ENCODE measurements at regions not wholly inside any gene's neighbourhood (a gene's known extent, or its start where the extent isn't known, plus 50 kb on each side); places are given as distances from the start of the nearest gene placed in this dataset.

DNA sequence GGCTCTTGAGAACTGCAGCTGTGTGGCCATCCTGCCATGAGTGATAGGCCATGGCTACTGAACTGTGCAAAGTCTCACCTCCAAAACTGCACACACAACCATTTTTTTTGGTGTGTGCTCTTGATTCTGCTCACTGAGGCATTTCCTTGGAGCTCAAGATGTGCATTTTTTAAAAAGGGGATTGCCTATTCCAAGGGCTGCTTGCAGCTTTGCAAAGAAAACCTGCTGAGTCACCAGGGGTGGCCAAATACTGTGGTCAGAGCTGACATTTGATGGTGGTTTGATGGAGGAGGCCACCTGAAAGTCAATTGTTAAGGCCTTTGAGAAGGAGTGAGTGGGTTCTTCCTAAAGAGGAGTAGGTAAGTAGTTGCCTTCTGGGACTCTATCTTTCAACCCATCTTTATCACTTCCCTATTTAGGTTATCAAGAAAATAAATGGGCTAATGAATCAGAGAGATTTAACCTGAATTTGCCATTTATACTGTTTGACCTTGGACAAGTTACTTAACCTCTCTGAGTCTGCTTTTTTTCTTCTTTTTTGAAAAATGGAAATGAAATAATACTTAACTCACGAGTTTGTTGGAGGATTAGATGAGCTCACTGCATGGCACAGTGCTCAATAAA is 87.9 kb downstream of the CHST2 start:
- no peak for DNase-seq (ENCODE audit: low spot score)

DNA sequence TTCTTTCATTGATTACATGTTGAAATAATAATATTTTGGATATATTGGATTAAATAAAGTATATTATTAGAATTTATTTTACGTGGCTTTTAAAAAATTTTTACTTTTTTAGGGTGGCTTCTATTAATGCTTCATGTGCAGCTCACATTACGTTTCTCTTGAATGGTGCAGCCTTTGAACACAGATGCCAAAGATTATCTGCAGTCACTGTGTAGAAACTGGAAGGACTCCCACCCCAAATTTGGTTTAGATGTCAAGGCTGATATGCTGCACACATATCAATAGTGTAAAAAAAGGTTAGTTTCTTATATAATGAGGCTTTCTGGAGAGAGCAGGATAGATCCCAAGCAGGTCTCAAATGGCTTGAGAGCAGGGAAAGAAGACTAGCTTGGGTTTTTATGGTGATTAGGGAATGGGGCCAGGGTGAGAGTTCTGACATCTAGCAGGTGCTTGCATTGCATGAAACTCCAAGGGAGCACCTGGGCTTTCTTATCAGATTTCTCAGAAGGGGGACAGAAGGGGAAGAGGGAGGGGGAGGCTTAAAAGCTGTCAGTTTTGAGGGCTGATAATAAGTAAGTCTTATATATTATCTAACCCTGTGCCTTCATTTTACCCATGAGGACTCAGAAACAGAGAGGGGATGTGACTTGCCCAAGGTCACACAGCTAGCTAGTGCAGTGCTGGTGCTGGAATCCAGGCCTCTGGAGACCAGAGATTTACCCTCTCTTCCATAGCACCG is 89.6 kb downstream of the CHST2 start:
- no peak for DNase-seq (ENCODE audit: low spot score)

DNA sequence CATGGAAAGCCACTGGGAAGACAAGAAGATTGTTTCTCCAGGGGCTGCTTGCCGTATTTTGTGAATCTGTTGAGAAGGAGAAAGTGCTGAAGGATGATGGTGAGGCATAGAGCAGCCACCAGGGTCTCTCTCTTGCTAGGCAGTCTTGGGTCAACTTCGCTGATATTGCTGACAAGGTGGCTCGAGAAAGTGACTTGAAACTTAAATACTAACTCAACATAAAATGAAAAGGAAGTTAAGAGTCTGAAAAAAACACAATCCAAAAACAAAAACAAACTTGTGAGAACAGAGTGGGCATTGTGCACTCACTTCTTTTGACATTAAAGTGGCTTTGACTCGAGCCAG is 90.1 kb downstream of the CHST2 start:
- DNase-seq (ENCODE audit: low spot score) = no peak

DNA sequence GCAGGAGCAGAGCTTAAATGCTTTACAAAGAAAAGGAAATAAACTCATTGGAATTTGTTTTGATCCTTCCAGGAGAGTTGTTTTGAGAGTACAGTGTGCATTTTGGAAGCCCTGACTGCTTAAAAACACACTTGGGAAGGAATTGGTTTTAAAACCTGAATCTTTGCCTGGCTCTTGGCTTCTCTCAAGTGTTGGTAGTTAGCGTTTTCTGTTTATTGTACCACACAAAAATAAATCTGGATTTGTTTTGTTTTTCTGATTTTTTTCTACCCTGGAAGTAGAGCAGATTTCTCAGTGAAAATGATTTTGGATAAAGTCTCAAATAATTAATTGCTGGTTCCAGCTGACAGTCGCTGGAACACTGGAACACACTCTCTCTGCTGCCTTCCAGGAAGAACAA is 90.6 kb downstream of the CHST2 start:
- DNase-seq (ENCODE audit: low spot score) = no peak

DNA sequence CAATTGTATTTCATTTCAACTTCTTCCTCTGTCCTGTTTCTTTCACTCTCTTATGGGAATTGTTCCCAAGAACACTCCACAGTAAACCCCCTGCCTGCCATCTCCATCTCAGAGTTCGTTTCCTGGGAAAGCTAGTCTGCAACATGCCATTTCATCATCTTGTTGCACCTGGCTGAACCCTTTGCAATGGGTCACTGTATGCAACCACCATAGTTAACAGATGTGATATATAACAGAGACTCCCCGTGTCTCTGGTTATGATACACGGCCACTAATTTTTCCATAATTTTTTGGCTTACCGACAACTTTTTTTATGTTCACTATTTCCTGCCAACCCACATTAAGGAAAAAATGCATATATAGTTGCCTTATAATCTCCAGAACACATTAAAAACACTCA is 95.5 kb downstream of the CHST2 start:
- DNase-seq (ENCODE audit: low spot score) = no peak

Data from kidney capillary endothelial cell (primary cell).